Caco-2 (cell line): ENCODE measurements at regions not wholly inside any gene's neighbourhood (a gene's known extent, or its start where the extent isn't known, plus 50 kb on each side); places are given as distances from the start of the nearest gene placed in this dataset.

Experiments used
- BruUV-seq: library from RNA; stranded (reverse); fragments of 400-500 nt; replicated peaks from 2 replicates; lab custom pipeline; 2021; lab: Mats Ljungman, UMichigan
- CTCF ChIA-PET: fragments of 300-600 bp; sonication (Branson Sonifier 250); formaldehyde crosslinking; loops from one replicate; lab custom pipeline; 2022; ENCODE audit warnings: antibody characterized with exemption; lab: Charles Lee
- POLR2A ChIA-PET: fragments of 300-600 bp; sonication (Branson Sonifier 250); formaldehyde crosslinking; loops from one replicate; lab custom pipeline; 2022; ENCODE audit warnings: antibody characterized with exemption; lab: Charles Lee
- DNase-seq, 2 experiments: peaks; one replicate each; pipeline versions ENCODE4 v3.0.0 to v3.0.0-alpha.2; 2020 to 2022
- H3K27me3 ChIP-seq: replicated peaks from 2 replicates; pipeline ENCODE4 v1.6.0; 2011; ENCODE audit warnings: low read length; ENCODE audit not compliant: control insufficient read depth, insufficient read depth
- H3K36me3 ChIP-seq: 2 replicates; pipeline ENCODE4 v1.5.1; 2011; ENCODE audit warnings: low read length; ENCODE audit not compliant: control insufficient read depth, insufficient read depth
- H3K4me1 ChIP-seq: fragments of 250-450 bp; sonication (Bioruptor Pico); 2 replicates; pipeline ENCODE4 v1.5.1; 2020; ENCODE audit warnings: mild to moderate bottlenecking
- H3K4me3 ChIP-seq: 2 replicates; pipeline ENCODE4 v1.5.1; 2011; ENCODE audit warnings: low read depth, mild to moderate bottlenecking, control low read depth, low read length
- H3K9me3 ChIP-seq: fragments of 250-450 bp; sonication (Bioruptor Pico); 2 replicates; pipeline ENCODE4 v1.5.1; 2020; ENCODE audit warnings: mild to moderate bottlenecking, moderate library complexity
- H3K27ac Mint-ChIP-seq: one replicate; pipeline ENCODE4 v1.8.0; 2022; ENCODE audit warnings: mixed read lengths; ENCODE audit not compliant: unreplicated experiment
- H3K27me3 Mint-ChIP-seq: one replicate; pipeline ENCODE4 v1.8.0; 2022; ENCODE audit warnings: mixed read lengths; ENCODE audit not compliant: insufficient read depth, unreplicated experiment
- H3K36me3 Mint-ChIP-seq: one replicate; pipeline ENCODE4 v1.8.0; 2022; ENCODE audit warnings: mild to moderate bottlenecking, mixed read lengths; ENCODE audit not compliant: insufficient read depth, unreplicated experiment
- H3K4me1 Mint-ChIP-seq: one replicate; pipeline ENCODE4 v1.8.0; 2022; ENCODE audit warnings: low read depth, mixed read lengths; ENCODE audit not compliant: unreplicated experiment
- H3K4me3 Mint-ChIP-seq: one replicate; pipeline ENCODE4 v1.8.0; 2022; ENCODE audit warnings: mild to moderate bottlenecking, moderate library complexity, mixed read lengths; ENCODE audit not compliant: unreplicated experiment
- H3K9me3 Mint-ChIP-seq: one replicate; pipeline ENCODE4 v1.8.0; 2022; ENCODE audit warnings: mixed read lengths; ENCODE audit not compliant: unreplicated experiment
- intact Hi-C: fragments of 100-400 bp; cut with micrococcal nuclease; formaldehyde crosslinking; loops from one replicate; pipeline ENCODE4 v1.10.0; 2022; ENCODE audit not compliant: unreplicated experiment
- TF ChIP-seq, protein P1 (sequence below), 2 experiments: fragments of 200-600 bp in 1 of 2; IDR thresholded peaks; 1 replicate in 1 of 2; 2 replicates in 1 of 2; pipeline versions ENCODE4 v1.5.1 to v1.8.0; 2011 to 2022; ENCODE audit warnings: antibody characterized with exemption in 1 of 2, control low read depth in 1 of 2, inconsistent platforms in 1 of 2, low read depth in 1 of 2, low read length in 1 of 2, mild to moderate bottlenecking in 1 of 2, moderate library complexity in 1 of 2; ENCODE audit not compliant: insufficient read depth in 1 of 2, severe bottlenecking in 1 of 2, unreplicated experiment in 1 of 2

DNA sequence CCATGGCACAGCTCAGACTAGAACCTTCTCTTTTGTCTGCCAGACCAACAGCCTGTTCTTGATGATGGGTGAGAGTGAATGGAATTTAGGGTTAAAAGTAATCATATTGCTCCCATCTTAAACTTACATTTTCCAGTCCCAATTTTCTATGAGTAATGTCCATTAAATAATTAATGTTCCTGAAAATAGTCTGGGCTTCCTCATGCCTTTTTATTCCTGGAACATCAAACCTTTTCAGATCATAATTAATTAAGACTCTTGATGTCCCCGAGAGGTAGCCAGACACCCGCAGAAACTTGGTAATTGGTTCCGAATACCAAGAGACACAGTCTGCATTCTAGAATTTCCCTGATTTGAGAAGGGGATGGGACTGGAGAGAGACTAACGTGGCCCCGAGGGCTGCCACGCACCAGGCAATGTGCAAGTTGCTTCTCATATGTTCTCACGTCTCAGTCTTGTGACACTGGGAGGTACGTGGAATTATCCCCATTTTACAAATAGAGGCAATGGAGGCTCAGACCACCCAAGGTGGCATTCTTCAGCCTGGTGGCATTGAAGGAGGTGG is 78.6 kb upstream of the TOX2 start:
- H3K36me3 Mint-ChIP-seq = no peaks in the 10 kb centered on the region
- no peaks in the 10 kb centered on the region for H3K9me3 Mint-ChIP-seq
- ChIA-PET POLR2A (no interaction called here), CTCF (no interaction called here)
- no peak for DNase-seq
- H3K4me1 ChIP-seq = no peaks in the 10 kb centered on the region
- H3K4me3 Mint-ChIP-seq = no peak overlapping the region
- H3K27me3 Mint-ChIP-seq = peaks cover 27% of the 10 kb centered on the region
- no peak overlapping the region for H3K4me3 ChIP-seq
- no peaks in the 10 kb centered on the region for H3K9me3 ChIP-seq
- no peak overlapping the region for H3K27ac Mint-ChIP-seq
- H3K4me1 Mint-ChIP-seq = no peaks in the 10 kb centered on the region
- H3K36me3 ChIP-seq = no peaks in the 10 kb centered on the region
- TF ChIP-seq, protein P1, sequence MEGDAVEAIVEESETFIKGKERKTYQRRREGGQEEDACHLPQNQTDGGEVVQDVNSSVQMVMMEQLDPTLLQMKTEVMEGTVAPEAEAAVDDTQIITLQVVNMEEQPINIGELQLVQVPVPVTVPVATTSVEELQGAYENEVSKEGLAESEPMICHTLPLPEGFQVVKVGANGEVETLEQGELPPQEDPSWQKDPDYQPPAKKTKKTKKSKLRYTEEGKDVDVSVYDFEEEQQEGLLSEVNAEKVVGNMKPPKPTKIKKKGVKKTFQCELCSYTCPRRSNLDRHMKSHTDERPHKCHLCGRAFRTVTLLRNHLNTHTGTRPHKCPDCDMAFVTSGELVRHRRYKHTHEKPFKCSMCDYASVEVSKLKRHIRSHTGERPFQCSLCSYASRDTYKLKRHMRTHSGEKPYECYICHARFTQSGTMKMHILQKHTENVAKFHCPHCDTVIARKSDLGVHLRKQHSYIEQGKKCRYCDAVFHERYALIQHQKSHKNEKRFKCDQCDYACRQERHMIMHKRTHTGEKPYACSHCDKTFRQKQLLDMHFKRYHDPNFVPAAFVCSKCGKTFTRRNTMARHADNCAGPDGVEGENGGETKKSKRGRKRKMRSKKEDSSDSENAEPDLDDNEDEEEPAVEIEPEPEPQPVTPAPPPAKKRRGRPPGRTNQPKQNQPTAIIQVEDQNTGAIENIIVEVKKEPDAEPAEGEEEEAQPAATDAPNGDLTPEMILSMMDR (IDR thresholded peaks at IDR 0.05; ENCODE audit: insufficient read depth in 1 of 2, low read depth in 1 of 2, low read length in 1 of 2, severe bottlenecking in 1 of 2, unreplicated experiment in 1 of 2) = no peak
- peaks cover 2% of the 10 kb centered on the region for H3K27me3 ChIP-seq
- intact Hi-C loops = no loop called here
- no TSS peak for BruUV-seq

DNA sequence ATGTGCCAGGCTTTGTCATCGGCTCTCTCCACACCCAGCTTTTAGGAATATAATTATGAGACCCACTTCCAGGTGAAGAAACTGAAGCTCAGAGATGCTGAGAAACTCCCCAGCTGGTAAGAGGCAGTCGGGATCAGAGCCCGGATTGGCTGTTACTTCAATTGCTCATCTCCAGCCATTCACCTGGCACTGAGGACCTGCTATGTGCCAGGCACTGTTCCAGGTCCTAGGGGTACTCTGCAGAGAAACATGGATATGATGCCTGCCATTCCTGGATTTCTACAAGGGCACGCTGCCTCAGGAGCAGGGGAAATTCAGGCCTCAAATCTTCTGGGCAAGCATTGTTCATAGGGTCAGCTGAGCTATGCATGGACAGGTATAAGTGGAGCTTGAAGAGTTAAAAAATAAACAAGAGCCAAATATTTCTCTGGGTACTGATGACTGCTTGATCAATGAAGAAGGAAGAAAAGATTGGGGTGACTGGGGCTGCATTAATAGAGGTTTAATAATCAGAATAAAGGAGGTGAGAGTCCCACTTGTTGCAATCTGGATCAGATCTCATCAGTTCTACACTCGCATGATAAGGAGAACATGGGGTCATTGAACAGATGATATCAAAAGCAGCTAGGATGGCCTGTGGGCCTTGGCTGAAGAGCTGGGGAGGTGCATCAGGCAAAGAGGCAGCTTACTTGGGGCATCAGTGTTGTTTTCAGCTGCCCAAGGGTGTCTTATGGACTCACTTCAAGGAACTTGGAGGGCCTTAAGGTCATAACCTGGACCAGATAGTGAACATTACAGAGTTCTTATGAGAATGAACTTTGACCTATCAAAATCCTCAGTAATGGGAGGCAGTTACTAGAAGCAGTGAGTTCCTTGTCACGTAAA is 80.9 kb upstream of the TOX2 start:
- no peaks in the 10 kb centered on the region for H3K36me3 Mint-ChIP-seq
- no TSS peak for BruUV-seq

DNA sequence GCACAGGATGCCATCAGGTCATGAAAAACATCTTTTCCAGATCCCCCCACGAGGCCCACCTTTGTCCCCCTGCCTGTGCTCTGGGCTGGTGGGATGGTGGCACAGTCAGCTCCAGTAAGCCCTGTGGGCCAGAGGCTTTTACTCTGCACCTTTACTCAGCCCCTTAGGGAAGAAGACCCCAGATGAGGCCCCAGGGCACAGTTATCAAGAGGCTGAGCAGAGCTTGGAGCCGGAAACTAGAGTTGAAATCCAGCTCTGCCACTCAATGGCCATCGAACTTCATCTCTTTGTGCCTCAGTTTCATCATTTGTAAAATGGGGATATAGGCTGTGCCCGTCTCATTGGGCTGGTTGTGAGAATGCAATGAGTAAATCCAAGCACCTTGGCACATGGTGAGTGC is 81.7 kb upstream of the TOX2 start:
- no peaks in the 10 kb centered on the region for H3K9me3 ChIP-seq
- TF ChIP-seq, protein P1 (IDR thresholded peaks at IDR 0.05; ENCODE audit: insufficient read depth in 1 of 2, low read depth in 1 of 2, low read length in 1 of 2, severe bottlenecking in 1 of 2, unreplicated experiment in 1 of 2) = no peak
- intact Hi-C loops = no loop called here
- no peaks in the 10 kb centered on the region for H3K36me3 ChIP-seq
- Mint-ChIP-seq H3K36me3 (no peaks in the 10 kb centered on the region), H3K9me3 (peaks cover 6% of the 10 kb centered on the region), H3K27me3 (peaks cover 31% of the 10 kb centered on the region), H3K4me3 (no peak overlapping the region), H3K4me1 (no peaks in the 10 kb centered on the region), H3K27ac (no peak overlapping the region)
- CTCF ChIA-PET = interaction anchor here (0.5 kb wide), 1 partner anchor 721 kb away, joined by 6 read pairs; no protein-coding TSS in a partner anchor
- peaks cover 2% of the 10 kb centered on the region for H3K27me3 ChIP-seq
- no peak overlapping the region for H3K4me3 ChIP-seq
- POLR2A ChIA-PET = no interaction called here
- no TSS peak for BruUV-seq
- no peaks in the 10 kb centered on the region for H3K4me1 ChIP-seq
- peak in 1 of 2 experiments; percentile 29 for DNase-seq

More for the DNA sequence above, 80.9 kb upstream of the TOX2 start:
- Histone ChIP-seq H3K4me3 (no peak overlapping the region), H3K9me3 (no peaks in the 10 kb centered on the region), H3K27me3 (peaks cover 2% of the 10 kb centered on the region), H3K36me3 (no peaks in the 10 kb centered on the region), H3K4me1 (no peaks in the 10 kb centered on the region)
- intact Hi-C loops = no loop called here
- Mint-ChIP-seq H3K4me3 (no peak overlapping the region), H3K27ac (no peak overlapping the region), H3K4me1 (no peaks in the 10 kb centered on the region), H3K27me3 (peaks cover 28% of the 10 kb centered on the region), H3K9me3 (peaks cover 6% of the 10 kb centered on the region)
- ChIA-PET CTCF (no interaction called here), POLR2A (no interaction called here)
- TF ChIP-seq, protein P1 (IDR thresholded peaks at IDR 0.05; ENCODE audit: insufficient read depth in 1 of 2, low read depth in 1 of 2, low read length in 1 of 2, severe bottlenecking in 1 of 2, unreplicated experiment in 1 of 2) = no peak
- DNase-seq = peak in 1 of 2 experiments; percentile 28
